IPS-20b (cell line): ENCODE measurements at regions not wholly inside any gene's neighbourhood (a gene's known extent, or its start where the extent isn't known, plus 50 kb on each side); places are given as distances from the start of the nearest gene placed in this dataset.
A peak's percentile ranks its signal among the peaks of the same experiment; 100 is the strongest.

ENCODE experiments used
- H3K27ac ChIP-seq: one replicate; pipeline ENCODE4 v1.5.1; 2013; ENCODE audit warnings: low read length
- H3K27me3 ChIP-seq: 2 replicates; pipeline ENCODE4 v1.6.1; 2013; ENCODE audit warnings: mild to moderate bottlenecking, low read length, inconsistent platforms; ENCODE audit not compliant: insufficient read depth
- H3K36me3 ChIP-seq: 2 replicates; pipeline ENCODE4 v1.6.1; 2013; ENCODE audit warnings: low read depth, mild to moderate bottlenecking, inconsistent platforms, low read length, moderate library complexity; ENCODE audit not compliant: insufficient read depth
- H3K4me1 ChIP-seq: 2 replicates; pipeline ENCODE4 v1.6.1; 2013; ENCODE audit warnings: mild to moderate bottlenecking, control low read depth, inconsistent platforms, low read length, moderate library complexity; ENCODE audit not compliant: insufficient read depth
- H3K4me3 ChIP-seq: 2 replicates; pipeline ENCODE4 v1.5.1; 2013; ENCODE audit warnings: mild to moderate bottlenecking, low read length, inconsistent platforms
- H3K9ac ChIP-seq: 2 replicates; pipeline ENCODE4 v1.6.1; 2013; ENCODE audit warnings: low read depth, mild to moderate bottlenecking, inconsistent platforms, low read length, moderate library complexity
- H3K9me3 ChIP-seq: 2 replicates; pipeline ENCODE4 v1.6.1; 2013; ENCODE audit warnings: mild to moderate bottlenecking, low read depth, low read length, inconsistent platforms; ENCODE audit not compliant: insufficient read depth

DNA sequence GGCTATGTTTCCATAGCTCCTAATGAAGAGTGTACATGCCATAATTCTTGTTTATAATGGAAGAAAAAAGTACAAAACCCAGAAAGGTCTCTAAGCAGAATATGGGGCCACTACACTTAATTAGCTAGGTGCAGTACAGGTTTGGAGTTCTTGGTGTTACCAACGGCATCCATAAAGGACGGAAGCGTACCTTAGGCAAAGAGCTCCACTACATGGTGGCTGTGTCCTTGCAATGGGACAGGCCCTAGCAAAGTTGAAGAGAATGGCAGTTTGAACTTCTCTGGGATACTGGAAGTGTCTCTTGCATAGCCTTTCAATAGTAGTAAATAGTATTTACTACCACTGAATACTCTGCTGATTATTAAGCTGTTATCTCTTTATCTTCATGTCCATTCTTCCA is 371.7 kb upstream of the MMS22L start:
- H3K4me3 ChIP-seq: no peak overlapping the region
- no peak overlapping the region for H3K9ac ChIP-seq
- H3K27ac ChIP-seq: no peak overlapping the region
- no peaks in the 10 kb centered on the region for H3K4me1 ChIP-seq
- H3K36me3 ChIP-seq: no peaks in the 10 kb centered on the region
- no peaks in the 10 kb centered on the region for H3K9me3 ChIP-seq
- no peaks in the 10 kb centered on the region for H3K27me3 ChIP-seq

DNA sequence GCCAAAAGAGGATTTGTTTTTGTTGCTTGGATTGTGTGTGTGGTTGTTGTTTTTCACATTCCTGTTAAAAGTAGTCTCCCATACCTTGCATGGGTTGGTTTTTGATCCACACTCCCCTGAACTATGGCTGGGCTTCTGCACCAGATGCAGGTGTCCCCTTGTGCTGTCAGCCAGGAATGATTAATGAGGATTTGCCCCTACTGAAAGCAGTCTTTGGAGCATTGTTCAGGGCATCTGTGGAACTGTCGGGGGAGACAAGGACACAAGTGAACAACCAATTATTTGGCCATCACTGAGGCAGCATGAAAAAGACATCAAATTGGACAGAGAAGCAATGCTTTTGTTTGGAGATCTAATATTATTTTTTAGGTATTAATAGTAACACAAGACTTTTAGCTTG is 373.2 kb upstream of the MMS22L start:
- Histone ChIP-seq H3K9ac (no peak overlapping the region), H3K27ac (no peak overlapping the region), H3K27me3 (no peaks in the 10 kb centered on the region), H3K9me3 (no peaks in the 10 kb centered on the region), H3K4me1 (no peaks in the 10 kb centered on the region), H3K36me3 (no peaks in the 10 kb centered on the region), H3K4me3 (no peak overlapping the region)

DNA sequence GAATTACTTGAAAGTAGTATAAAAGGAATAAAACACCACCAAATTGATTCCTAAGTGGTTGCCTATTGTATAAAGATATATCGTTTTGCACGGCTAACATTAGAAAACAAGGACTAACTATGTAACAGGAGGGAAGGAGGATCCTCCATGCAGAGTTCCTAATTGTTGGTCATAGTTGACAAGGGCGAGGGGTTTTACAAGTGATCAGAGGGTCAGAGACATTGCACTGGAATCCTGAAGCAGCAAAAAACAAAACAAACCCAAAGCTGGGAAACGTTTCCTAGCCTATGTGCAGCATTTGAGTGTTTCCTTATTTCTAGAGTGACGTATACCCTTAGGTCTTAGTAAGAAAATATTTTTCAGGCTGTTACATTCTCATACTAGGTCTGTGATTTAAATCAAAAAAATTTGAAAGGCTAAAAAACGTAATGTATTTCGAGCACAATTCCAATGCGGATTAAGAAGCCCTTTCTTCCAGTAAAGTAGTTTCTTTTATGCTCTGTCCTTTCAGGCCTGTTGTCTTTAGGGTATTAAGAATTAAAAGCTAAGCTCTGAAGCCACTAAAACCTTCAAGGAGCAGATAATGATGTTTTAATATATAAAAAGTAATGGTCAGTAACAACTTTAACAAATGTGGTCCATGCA is 373.8 kb upstream of the MMS22L start:
- H3K4me1 ChIP-seq: no peaks in the 10 kb centered on the region
- no peak overlapping the region for H3K9ac ChIP-seq
- H3K27ac ChIP-seq: no peak overlapping the region
- H3K36me3 ChIP-seq: no peaks in the 10 kb centered on the region
- H3K9me3 ChIP-seq: no peaks in the 10 kb centered on the region
- no peaks in the 10 kb centered on the region for H3K27me3 ChIP-seq
- no peak overlapping the region for H3K4me3 ChIP-seq

DNA sequence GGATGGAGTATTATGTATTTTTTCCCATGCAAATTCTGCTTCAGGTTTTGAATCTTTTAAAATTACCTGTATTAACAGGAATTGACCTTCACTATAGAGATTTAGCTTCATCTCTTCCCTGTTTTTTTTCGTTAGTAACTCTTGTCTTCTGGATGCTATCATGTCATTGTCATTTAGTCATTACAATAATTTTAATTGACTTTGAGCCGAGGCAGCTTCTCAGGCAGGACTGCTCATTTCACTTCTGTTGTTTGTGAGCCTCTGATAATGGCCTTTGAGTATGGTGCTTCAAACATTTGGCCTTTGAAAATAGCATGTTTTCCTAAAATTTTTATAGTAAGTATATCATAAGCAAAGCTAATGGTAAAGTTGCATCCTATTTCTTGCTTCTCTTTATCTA is 375.1 kb upstream of the MMS22L start:
- Histone ChIP-seq H3K9me3 (no peaks in the 10 kb centered on the region), H3K27ac (no peak overlapping the region), H3K27me3 (no peaks in the 10 kb centered on the region), H3K9ac (no peak overlapping the region), H3K36me3 (no peaks in the 10 kb centered on the region), H3K4me1 (no peaks in the 10 kb centered on the region), H3K4me3 (no peak overlapping the region)

DNA sequence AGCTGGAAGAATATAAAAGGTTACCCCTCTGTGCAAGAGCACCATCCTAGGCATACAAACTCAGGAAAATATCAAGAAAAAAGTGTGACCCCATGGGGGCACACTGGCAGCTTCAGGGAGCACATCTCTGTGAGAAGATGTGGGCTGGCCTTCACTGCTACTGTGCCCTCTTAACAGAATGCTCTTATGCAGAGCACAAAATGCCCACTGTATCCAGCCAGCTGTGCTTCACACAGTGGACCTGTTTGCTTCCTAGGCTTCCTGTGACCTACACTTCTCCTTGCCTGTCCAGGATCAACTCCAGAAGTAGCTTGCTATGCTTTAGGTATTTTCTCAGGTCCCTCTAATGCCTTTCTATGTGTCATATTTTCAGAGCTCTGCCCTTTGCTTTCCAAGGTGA is 380.2 kb upstream of the MMS22L start:
- peaks cover 3% of the 10 kb centered on the region; the same call in 1 of the 2 replicates for H3K4me1 ChIP-seq
- no peak overlapping the region for H3K9ac ChIP-seq
- no peak overlapping the region for H3K4me3 ChIP-seq
- no peaks in the 10 kb centered on the region for H3K36me3 ChIP-seq
- H3K27me3 ChIP-seq: no peaks in the 10 kb centered on the region
- H3K9me3 ChIP-seq: no peaks in the 10 kb centered on the region
- H3K27ac ChIP-seq: no peak overlapping the region

DNA sequence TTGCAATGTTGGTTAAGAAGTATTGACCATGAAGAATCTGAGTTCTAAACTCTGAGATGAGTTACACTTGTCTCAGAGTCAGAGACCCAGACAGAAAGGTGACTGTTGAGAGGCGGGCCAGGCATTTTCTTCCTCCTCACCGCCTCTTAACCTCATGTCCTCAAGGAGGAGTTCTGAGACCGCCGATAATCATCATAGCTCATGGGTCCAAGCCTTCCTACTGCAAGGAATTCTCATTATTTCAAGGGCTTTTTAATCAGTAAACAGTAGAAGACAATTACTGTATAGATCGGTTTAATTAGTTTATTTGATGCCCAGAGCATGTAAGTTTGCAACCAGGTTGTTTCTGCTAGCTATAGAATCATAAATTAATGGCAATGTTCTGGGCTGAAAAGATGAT is 382.4 kb upstream of the MMS22L start:
- no peak overlapping the region for H3K27ac ChIP-seq
- H3K27me3 ChIP-seq: no peaks in the 10 kb centered on the region
- no peaks in the 10 kb centered on the region for H3K36me3 ChIP-seq
- H3K9ac ChIP-seq: no peak overlapping the region
- H3K4me1 ChIP-seq: peaks cover 7% of the 10 kb centered on the region; the same call in 1 of the 2 replicates
- no peaks in the 10 kb centered on the region for H3K9me3 ChIP-seq
- H3K4me3 ChIP-seq: no peak overlapping the region

DNA sequence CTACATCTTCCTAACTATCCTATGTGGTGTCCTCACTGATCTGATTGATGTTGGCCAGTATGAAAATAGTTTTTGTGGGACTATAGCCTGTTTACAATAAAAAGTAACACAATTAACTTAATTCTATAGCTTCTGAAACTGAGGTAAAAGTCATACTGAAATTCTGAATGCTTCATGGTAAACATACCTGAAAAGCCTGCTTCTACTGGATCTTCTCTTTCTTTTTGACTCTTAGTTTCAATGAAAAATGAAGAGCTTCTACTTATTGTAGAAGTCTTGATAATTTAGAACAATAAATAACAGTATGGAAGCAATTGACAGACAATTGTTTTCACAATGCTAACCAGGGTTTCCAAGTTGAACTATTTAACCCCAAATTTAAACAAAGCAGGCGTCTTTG is 383.9 kb upstream of the MMS22L start:
- Histone ChIP-seq H3K4me3 (no peak overlapping the region), H3K27me3 (no peaks in the 10 kb centered on the region), H3K9me3 (no peaks in the 10 kb centered on the region), H3K4me1 (peaks cover 7% of the 10 kb centered on the region; the same call in 1 of the 2 replicates), H3K27ac (no peak overlapping the region), H3K36me3 (no peaks in the 10 kb centered on the region), H3K9ac (no peak overlapping the region)

DNA sequence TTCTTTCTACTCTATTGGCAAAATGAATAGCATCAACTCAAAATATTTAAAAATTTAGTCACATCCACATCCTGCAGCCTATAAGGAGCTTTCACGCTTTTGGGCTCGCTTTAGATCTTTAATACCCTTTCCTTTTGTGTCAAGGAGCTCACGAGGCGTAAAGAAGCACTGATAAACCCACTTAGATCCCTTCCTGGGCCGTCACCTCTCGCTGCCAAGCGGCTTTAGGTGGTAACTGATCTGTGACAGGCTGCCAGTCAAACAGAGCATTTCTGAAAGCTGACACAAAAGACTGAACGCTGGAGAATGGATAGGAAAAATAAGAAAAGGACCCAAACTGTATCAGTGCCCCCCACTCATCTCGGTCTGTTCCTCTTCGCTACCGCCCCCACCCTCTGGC is 385.7 kb upstream of the MMS22L start:
- Histone ChIP-seq H3K27ac (no peak overlapping the region), H3K9ac (no peak overlapping the region), H3K27me3 (no peaks in the 10 kb centered on the region), H3K9me3 (no peaks in the 10 kb centered on the region), H3K36me3 (no peaks in the 10 kb centered on the region), H3K4me3 (peak overlapping the region; percentile 29), H3K4me1 (peaks cover 7% of the 10 kb centered on the region; the same call in 1 of the 2 replicates)

DNA sequence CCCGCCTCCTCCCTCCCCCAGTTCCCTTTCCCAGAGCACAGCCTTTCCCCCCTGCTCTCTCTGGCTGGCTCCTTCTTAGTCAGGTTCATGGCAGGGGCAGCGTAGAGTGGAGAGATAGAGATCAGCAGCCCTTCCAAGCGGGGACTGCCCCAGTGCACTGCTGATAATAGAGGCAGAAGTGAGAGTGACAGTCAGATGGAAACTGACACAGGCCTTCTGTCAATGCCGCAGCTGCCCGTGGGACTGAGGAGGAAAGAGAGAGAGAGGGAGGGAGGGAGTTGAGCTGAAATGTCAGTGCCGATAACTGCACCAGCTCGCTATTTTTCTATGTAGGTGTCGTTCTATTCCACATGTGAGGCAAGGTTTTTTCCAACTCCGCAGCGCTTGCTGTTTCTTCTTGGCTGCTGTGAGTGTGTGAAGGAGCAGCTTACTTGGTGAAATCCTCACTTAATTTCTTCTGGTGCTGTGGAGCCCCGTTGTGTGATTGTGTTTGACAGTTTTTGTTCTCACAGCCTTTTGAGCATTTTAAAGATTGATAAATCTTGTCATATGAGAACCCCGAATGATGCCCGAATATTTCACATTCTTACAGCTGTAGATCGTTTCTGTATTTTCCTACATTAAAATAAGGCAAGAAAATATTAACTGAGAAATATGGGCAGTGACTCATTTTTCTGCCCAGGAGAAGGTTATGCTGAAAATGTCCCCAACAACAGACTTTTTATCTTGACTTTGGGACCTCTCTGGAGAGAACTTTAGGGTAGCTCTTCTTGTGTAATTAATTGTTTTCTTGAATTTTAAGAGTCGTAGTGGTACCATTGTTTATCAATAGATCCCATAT is 386.4 kb upstream of the MMS22L start:
- Histone ChIP-seq H3K36me3 (no peaks in the 10 kb centered on the region), H3K27ac (no peak overlapping the region), H3K27me3 (no peaks in the 10 kb centered on the region), H3K4me1 (peaks cover 7% of the 10 kb centered on the region; the same call in 1 of the 2 replicates), H3K4me3 (peak overlapping the region; percentile 29; the same call in 1 of the 2 replicates), H3K9ac (no peak overlapping the region), H3K9me3 (no peaks in the 10 kb centered on the region)

DNA sequence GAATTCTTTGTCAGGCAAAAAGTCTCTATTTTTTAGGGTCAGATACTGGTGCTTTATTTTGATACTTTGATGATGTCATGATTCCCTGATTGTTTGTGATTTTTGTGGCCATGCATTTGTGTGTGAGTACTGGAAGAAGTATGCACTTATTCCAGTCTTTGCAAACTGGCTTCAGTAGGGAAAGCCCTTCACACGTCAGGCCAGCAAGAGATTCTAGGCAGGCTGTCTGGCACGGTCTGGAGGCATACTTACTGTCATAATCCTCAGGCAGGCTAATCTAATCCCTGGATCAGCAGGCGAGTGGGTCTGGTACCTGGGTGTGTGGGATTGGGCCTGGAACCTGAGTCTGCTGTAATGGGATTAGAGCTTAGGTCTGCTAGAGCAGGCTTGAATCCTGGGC is 391.8 kb upstream of the MMS22L start:
- Histone ChIP-seq H3K9me3 (no peaks in the 10 kb centered on the region), H3K27ac (no peak overlapping the region), H3K27me3 (no peaks in the 10 kb centered on the region), H3K4me1 (no peaks in the 10 kb centered on the region), H3K4me3 (no peak overlapping the region), H3K36me3 (no peaks in the 10 kb centered on the region), H3K9ac (no peak overlapping the region)

DNA sequence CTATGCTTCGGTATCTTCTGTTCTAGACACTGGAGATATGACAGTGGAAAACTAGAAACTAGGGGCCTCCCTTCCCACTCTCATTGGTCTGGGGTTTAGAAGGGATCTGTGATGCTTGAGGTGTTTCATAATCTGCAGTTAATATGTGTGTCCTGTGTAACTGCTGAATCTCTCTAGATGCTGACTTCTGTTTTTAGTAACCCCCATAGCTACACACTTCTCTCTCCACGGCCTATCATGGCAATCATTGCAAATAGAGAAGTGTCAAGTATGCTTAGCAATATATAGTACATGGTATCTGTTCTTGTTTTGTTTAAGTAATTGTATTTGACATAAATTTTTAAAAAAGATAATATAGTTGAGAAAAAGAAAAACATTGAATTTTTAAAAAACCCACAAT is 394.6 kb upstream of the MMS22L start:
- Histone ChIP-seq H3K9me3 (no peaks in the 10 kb centered on the region), H3K27ac (no peak overlapping the region), H3K36me3 (no peaks in the 10 kb centered on the region), H3K27me3 (no peaks in the 10 kb centered on the region), H3K9ac (no peak overlapping the region), H3K4me1 (no peaks in the 10 kb centered on the region), H3K4me3 (no peak overlapping the region)

DNA sequence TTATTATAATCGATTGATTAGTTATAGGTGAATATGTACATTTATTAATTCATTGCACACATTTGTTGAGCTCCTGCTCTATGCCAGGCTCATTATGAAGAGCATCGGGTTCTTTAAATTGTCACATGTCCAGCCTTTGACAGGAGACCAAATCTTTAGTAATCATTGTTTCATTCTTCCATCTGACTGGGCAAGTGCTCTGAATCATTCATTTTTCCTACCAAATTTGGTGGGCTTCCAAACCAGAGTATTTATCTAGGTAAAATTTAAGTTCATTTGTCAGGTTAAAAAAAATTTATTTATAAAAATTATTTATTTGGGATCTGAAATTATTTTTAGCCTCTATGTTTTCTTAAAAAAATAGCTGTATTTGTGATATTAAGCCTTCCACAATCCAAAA is 404.9 kb upstream of the MMS22L start:
- H3K9ac ChIP-seq: no peak overlapping the region

More for the DNA sequence above, 404.9 kb upstream of the MMS22L start:
- Histone ChIP-seq H3K27me3 (no peaks in the 10 kb centered on the region), H3K4me1 (no peaks in the 10 kb centered on the region), H3K4me3 (no peak overlapping the region), H3K9me3 (no peaks in the 10 kb centered on the region), H3K27ac (no peak overlapping the region), H3K36me3 (no peaks in the 10 kb centered on the region)
